Common myeloid progenitor, CD34-positive (primary cell): ENCODE measurements at regions not wholly inside any gene's neighbourhood (a gene's known extent, or its start where the extent isn't known, plus 50 kb on each side); places are given as distances from the start of the nearest gene placed in this dataset.

Experiments used
- CTCF ChIA-PET: fragments of 350-600 bp; sonication (Branson Sonifier 250); formaldehyde crosslinking; loops from one replicate; lab custom pipeline; 2021; ENCODE audit warnings: antibody characterized with exemption; lab: Charles Lee
- POLR2A ChIA-PET: fragments of 350-600 bp; sonication (Branson Sonifier 250); formaldehyde crosslinking; loops from one replicate; lab custom pipeline; 2021; ENCODE audit warnings: antibody characterized with exemption; lab: Charles Lee
- DNase-seq, 3 donors: peaks; one replicate each; pipeline versions ENCODE4 v3.0.0 to v3.0.0-alpha.2; 2013
- H3K27ac ChIP-seq, 2 experiments: 1 replicate in 1 of 2; 2 replicates in 1 of 2; pipeline ENCODE4 v1.7.0; 2013; ENCODE audit warnings: inconsistent platforms in 2 of 2, low read length in 2 of 2, mild to moderate bottlenecking in 2 of 2, low read depth in 1 of 2, moderate library complexity in 1 of 2; ENCODE audit not compliant: severe bottlenecking in 2 of 2, insufficient read depth in 1 of 2, poor library complexity in 1 of 2
- H3K27me3 ChIP-seq, 5 experiments: replicated peaks in 2 of 5; 1 replicate in 3 of 5; 2 replicates in 2 of 5; pipeline versions ENCODE4 v1.6.1 to v1.7.0; 2013; ENCODE audit warnings: low read length in 4 of 5, mild to moderate bottlenecking in 2 of 5, moderate library complexity in 2 of 5, inconsistent platforms in 1 of 5; ENCODE audit not compliant: insufficient read depth in 5 of 5, control insufficient read depth in 4 of 5
- H3K36me3 ChIP-seq, 4 experiments: 1 replicate in 2 of 4; 2 replicates in 2 of 4; pipeline versions ENCODE4 v1.6.1 to v1.7.0; 2013; ENCODE audit warnings: low read length in 3 of 4, control low read depth in 1 of 4, mild to moderate bottlenecking in 1 of 4; ENCODE audit not compliant: control insufficient read depth in 4 of 4, insufficient read depth in 4 of 4
- H3K4me1 ChIP-seq, 4 experiments: 1 replicate in 3 of 4; 2 replicates in 1 of 4; pipeline versions ENCODE4 v1.6.1 to v1.7.1; 2013; ENCODE audit warnings: low read length in 3 of 4, mild to moderate bottlenecking in 3 of 4, control low read depth in 1 of 4, inconsistent platforms in 1 of 4, moderate library complexity in 1 of 4; ENCODE audit not compliant: control insufficient read depth in 4 of 4, insufficient read depth in 4 of 4; ENCODE audit errors: control extremely low read depth in 1 of 4
- H3K4me3 ChIP-seq, 7 experiments: 1 replicate in 4 of 7; 2 replicates in 3 of 7; pipeline versions ENCODE4 v1.5.1 to v1.7.0; 2013; ENCODE audit warnings: mild to moderate bottlenecking in 7 of 7, low read length in 6 of 7, moderate library complexity in 6 of 7, inconsistent platforms in 2 of 7, low read depth in 2 of 7, control low read depth in 1 of 7; ENCODE audit not compliant: insufficient read depth in 4 of 7, control insufficient read depth in 1 of 7; ENCODE audit errors: extremely low read depth in 1 of 7
- H3K9me3 ChIP-seq, 5 experiments: 1 replicate in 4 of 5; 2 replicates in 1 of 5; pipeline versions ENCODE4 v1.6.1 to v1.7.1; 2013; ENCODE audit warnings: low read length in 4 of 5, mild to moderate bottlenecking in 2 of 5, inconsistent platforms in 1 of 5, low read depth in 1 of 5, moderate library complexity in 1 of 5; ENCODE audit not compliant: control insufficient read depth in 4 of 5, insufficient read depth in 2 of 5; ENCODE audit errors: control extremely low read depth in 1 of 5
- WGBS: methylation state at CpG from one replicate; pipeline ENCODE4 v1.1.5; 2013; ENCODE audit not compliant: insufficient coverage; 5-methylcytosine and 5-hydroxymethylcytosine counted together

GRCh38 chr5:135124724-135125123 is 90.7 kb upstream of the PITX1 start:
- DNase-seq = no peak
- no peaks in the 10 kb centered on the region for H3K36me3 ChIP-seq
- POLR2A ChIA-PET = no interaction called here
- no peak overlapping the region for H3K4me3 ChIP-seq
- WGBS = 74% methylated on average over 8 of the region's 8 CpGs
- H3K9me3 ChIP-seq = no peaks in the 10 kb centered on the region
- CTCF ChIA-PET = no interaction called here
- H3K4me1 ChIP-seq = no peaks in the 10 kb centered on the region
- H3K27ac ChIP-seq = no peak overlapping the region
- H3K27me3 ChIP-seq = peaks cover 0 to 15% (median 0%) of the 10 kb centered on the region in 5 experiments

DNA sequence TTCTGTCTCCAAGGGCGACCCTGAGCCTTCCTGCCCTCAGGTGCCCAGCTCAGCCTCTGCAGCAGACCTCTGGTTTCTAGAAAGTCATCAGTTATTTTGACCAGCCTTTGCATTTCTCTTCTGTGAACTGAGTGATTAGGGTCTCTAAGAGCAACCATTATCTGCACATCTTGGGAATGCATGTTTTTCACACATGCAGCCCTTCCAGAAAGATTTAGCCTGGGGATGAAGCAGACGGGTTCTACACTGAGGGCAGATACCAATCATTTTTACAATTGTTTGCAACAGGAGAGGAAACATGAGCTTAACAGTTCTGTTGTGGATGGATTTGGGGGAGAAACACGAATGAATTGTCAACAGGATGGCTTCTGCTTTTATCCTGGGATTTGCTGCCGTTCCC is 90.1 kb upstream of the PITX1 start:
- WGBS = 79% methylated on average over 4 of the region's 4 CpGs
- Histone ChIP-seq H3K9me3 (no peaks in the 10 kb centered on the region), H3K4me1 (no peaks in the 10 kb centered on the region), H3K4me3 (no peak overlapping the region), H3K36me3 (no peaks in the 10 kb centered on the region), H3K27me3 (peaks cover 0 to 10% (median 0%) of the 10 kb centered on the region in 5 experiments), H3K27ac (no peak overlapping the region)
- ChIA-PET CTCF (no interaction called here), POLR2A (no interaction called here)
- DNase-seq = no peak

DNA sequence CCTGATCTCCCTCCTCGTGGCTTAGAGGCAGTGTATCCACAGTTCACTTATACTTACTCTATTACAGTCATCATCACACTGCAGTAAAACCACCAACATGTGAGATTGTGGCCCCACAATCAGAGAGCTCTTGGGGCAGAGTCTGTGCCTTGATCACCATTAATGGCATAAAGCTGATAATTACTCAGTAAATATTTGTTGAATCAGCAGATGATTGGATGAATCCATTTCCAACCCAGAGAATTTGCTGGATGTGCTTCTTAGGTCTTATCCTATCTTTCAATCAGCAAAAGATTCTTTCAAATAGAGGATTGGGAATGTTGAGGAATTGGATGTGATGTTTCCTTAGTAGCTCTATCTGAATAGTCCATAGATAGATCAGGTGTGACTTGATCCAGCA is 88.8 kb upstream of the PITX1 start:
- WGBS = 100% methylated on average over 1 of the region's 1 CpG
- POLR2A ChIA-PET = no interaction called here
- Histone ChIP-seq H3K4me3 (no peak overlapping the region), H3K4me1 (no peaks in the 10 kb centered on the region), H3K27ac (no peak overlapping the region), H3K27me3 (peaks cover 0 to 9% (median 0%) of the 10 kb centered on the region in 5 experiments), H3K36me3 (no peaks in the 10 kb centered on the region), H3K9me3 (no peaks in the 10 kb centered on the region)
- CTCF ChIA-PET = no interaction called here
- no peak for DNase-seq

- H3K9me3 ChIP-seq = no peaks in the 10 kb centered on the region
- WGBS = 97% methylated on average over 5 of the region's 8 CpGs
- H3K27ac ChIP-seq = no peak overlapping the region
- H3K36me3 ChIP-seq = no peaks in the 10 kb centered on the region
- ChIA-PET CTCF (interaction anchor here (1.2 kb wide), 1 partner anchor 10 kb away, joined by 4 read pairs; no protein-coding TSS in a partner anchor), POLR2A (no interaction called here)
- H3K4me3 ChIP-seq = no peak overlapping the region
- no peak for DNase-seq
- peaks cover 0 to 3% (median 0%) of the 10 kb centered on the region in 4 experiments for H3K4me1 ChIP-seq
- H3K27me3 ChIP-seq = peaks cover 0 to 8% (median 1%) of the 10 kb centered on the region in 5 experiments
These were observed 86.9 kb upstream of the PITX1 start for GRCh38 chr5:135120951-135121350.

DNA sequence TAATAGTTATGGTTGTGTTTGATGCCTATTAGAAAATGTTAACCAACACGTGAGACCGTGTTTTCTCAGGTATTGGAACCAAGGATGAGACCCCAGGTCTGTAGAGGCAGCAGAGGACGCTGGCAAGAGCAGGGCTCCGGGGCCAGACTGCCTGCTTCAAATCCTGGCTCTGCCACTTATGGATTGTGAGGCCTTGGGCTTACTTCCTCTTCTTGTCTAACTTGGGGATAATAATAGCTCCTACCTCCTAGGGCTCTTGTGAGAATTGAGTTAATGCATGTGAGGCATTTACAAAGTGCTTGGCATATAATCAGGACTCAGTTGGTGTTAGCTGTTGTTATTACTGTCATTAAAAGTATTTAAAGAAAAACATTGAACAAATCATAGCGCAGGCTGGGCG is 85.5 kb upstream of the PITX1 start:
- ChIA-PET POLR2A (no interaction called here), CTCF (no interaction called here)
- Histone ChIP-seq H3K4me1 (peaks cover 0 to 3% (median 0%) of the 10 kb centered on the region in 4 experiments), H3K4me3 (no peak overlapping the region), H3K27ac (no peak overlapping the region), H3K27me3 (peaks cover 0 to 12% (median 3%) of the 10 kb centered on the region in 5 experiments), H3K36me3 (no peaks in the 10 kb centered on the region), H3K9me3 (no peaks in the 10 kb centered on the region)
- DNase-seq = peak in 1 of 3 donors; percentile 11
- 92% methylated on average over 6 of the region's 6 CpGs for WGBS

- H3K9me3 ChIP-seq = no peaks in the 10 kb centered on the region
- peaks cover 0 to 3% (median 0%) of the 10 kb centered on the region in 4 experiments for H3K4me1 ChIP-seq
- WGBS = 100% methylated on average over 5 of the region's 5 CpGs
- H3K27me3 ChIP-seq = peaks cover 0 to 8% (median 3%) of the 10 kb centered on the region in 5 experiments
- H3K27ac ChIP-seq = no peak overlapping the region
- ChIA-PET CTCF (no interaction called here), POLR2A (no interaction called here)
- no peak for DNase-seq
- H3K36me3 ChIP-seq = no peaks in the 10 kb centered on the region
- H3K4me3 ChIP-seq = no peak overlapping the region
These were observed 83.6 kb upstream of the PITX1 start for GRCh38 chr5:135117590-135117989.

- POLR2A ChIA-PET = no interaction called here
- H3K4me1 ChIP-seq = peaks cover 0 to 3% (median 0%) of the 10 kb centered on the region in 4 experiments
- H3K9me3 ChIP-seq = no peaks in the 10 kb centered on the region
- H3K36me3 ChIP-seq = no peaks in the 10 kb centered on the region
- WGBS = 100% methylated on average over 3 of the region's 6 CpGs
- peaks cover 0 to 7% (median 3%) of the 10 kb centered on the region in 5 experiments for H3K27me3 ChIP-seq
- CTCF ChIA-PET = no interaction called here
- H3K27ac ChIP-seq = no peak overlapping the region
- no peak overlapping the region for H3K4me3 ChIP-seq
- no peak for DNase-seq
These were observed 82.1 kb upstream of the PITX1 start for GRCh38 chr5:135116160-135116561.
